ENCODE measurements at regions not wholly inside any gene's neighbourhood (a gene's known extent, or its start where the extent isn't known, plus 50 kb on each side); places are given as distances from the start of the nearest gene placed in this dataset.

DNA sequence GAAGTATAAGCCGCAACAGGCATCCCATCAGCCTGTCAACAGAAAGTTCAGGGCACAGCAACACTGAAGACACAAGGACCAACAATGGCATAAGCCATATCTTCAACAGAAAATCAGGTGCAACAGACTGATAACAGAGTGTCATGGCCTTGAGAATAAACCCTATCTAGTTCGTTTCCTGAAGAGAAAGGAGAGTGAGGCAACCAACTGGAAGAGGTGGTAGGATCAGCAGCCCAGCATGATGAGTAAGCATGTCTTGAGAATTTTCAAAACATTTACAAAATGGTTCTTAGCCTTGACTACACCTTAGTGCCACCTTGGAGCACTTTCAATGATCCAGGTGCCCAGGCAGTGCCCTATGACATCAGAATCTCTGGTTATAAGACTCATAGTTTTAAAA is 290.2 kb upstream of the SEMA3C start:
- DNase-seq (ENCODE audit: extremely low spot score): no peak
- 81% methylated on average over 2 of the region's 2 CpGs for WGBS
- intact Hi-C loops (cut with DNase I): no loop called here

DNA sequence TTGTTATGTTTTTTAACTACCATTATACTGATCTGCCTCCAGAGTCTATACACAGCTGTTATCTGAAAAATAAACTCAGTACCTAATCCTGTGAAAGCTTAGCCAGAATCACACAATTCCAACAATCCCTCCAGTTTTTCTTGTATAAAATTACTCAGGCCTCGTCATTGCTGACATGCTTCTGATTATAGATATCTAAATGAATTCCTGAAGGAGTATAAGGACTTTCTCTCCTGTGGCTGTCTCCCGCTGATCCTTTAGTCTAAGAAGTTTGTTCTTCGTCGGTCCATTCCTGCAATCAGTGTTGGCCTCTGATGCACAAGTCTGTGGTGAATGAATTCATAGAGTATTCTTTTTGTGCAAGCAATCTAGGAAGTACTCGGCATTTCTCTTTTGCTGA is 288.9 kb upstream of the SEMA3C start:
- TF ChIP-seq POLR2A (IDR thresholded peaks at IDR 0.05; ENCODE audit: low read depth) (no peak), EP300 (IDR thresholded peaks at IDR 0.05) (no peak), POLR2AphosphoS5 (IDR thresholded peaks at IDR 0.05) (no peak)
- TF ChIP-seq, protein P1, sequence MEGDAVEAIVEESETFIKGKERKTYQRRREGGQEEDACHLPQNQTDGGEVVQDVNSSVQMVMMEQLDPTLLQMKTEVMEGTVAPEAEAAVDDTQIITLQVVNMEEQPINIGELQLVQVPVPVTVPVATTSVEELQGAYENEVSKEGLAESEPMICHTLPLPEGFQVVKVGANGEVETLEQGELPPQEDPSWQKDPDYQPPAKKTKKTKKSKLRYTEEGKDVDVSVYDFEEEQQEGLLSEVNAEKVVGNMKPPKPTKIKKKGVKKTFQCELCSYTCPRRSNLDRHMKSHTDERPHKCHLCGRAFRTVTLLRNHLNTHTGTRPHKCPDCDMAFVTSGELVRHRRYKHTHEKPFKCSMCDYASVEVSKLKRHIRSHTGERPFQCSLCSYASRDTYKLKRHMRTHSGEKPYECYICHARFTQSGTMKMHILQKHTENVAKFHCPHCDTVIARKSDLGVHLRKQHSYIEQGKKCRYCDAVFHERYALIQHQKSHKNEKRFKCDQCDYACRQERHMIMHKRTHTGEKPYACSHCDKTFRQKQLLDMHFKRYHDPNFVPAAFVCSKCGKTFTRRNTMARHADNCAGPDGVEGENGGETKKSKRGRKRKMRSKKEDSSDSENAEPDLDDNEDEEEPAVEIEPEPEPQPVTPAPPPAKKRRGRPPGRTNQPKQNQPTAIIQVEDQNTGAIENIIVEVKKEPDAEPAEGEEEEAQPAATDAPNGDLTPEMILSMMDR (IDR thresholded peaks at IDR 0.05): no peak
- no peaks in the 10 kb centered on the region for H3K36me3 ChIP-seq
- H3K27me3 ChIP-seq: no peaks in the 10 kb centered on the region
- no peak overlapping the region for H3K27ac ChIP-seq (replicated peaks in 1 of 4)
- H3K4me1 ChIP-seq: peaks cover 0 to 24% (median 6%) of the 10 kb centered on the region in 4 donors
- no peaks in the 10 kb centered on the region for H3K9me3 ChIP-seq
- intact Hi-C loops (cut with DNase I): no loop called here
- H3K4me3 ChIP-seq: no peak overlapping the region
- DNase-seq (ENCODE audit: extremely low spot score): no peak
- 75% methylated on average over 5 of the region's 5 CpGs for WGBS

More for the DNA sequence above, 290.2 kb upstream of the SEMA3C start:
- H3K4me3 ChIP-seq: no peak overlapping the region
- TF ChIP-seq, protein P1 (IDR thresholded peaks at IDR 0.05): no peak
- TF ChIP-seq POLR2AphosphoS5 (IDR thresholded peaks at IDR 0.05) (no peak), EP300 (IDR thresholded peaks at IDR 0.05) (no peak), POLR2A (IDR thresholded peaks at IDR 0.05; ENCODE audit: low read depth) (no peak)
- H3K27me3 ChIP-seq: no peaks in the 10 kb centered on the region
- no peaks in the 10 kb centered on the region for H3K36me3 ChIP-seq
- no peak overlapping the region for H3K27ac ChIP-seq (replicated peaks in 1 of 4)
- H3K9me3 ChIP-seq: no peaks in the 10 kb centered on the region
- peaks cover 0 to 24% (median 6%) of the 10 kb centered on the region in 4 donors for H3K4me1 ChIP-seq

DNA sequence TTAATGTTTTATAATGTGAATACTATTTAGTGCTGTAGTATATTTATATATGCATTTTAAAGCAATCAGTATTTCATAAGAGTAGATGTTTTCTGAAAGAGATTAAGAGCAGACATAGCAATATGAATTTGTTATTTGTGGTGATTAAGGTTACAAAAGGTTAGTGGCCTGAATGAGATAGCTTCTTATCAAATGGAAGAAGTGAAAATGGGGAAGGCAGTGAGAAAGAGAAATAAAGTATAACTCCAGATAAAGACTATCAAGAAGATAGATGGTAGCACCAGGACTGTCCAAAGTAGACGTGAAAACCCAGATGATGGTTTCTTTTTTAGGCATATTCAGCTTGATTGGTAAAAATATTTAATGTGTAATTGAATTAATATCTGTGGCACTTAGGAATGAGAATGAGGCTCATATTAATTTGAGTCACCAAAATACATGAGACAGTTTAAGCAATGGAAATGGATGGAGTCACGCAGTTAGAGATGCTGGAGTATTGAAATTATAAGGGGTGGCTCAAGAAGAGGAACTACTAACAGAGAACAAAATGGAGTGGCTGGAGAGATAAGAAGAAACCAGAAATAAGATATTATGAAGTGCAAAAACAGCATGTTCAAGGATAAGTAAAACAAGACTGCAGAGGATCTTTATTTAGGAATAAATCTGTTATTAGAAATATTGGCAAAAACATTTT is 288.0 kb upstream of the SEMA3C start:
- H3K27me3 ChIP-seq: no peaks in the 10 kb centered on the region
- 85% methylated on average over 2 of the region's 2 CpGs for WGBS
- no peaks in the 10 kb centered on the region for H3K36me3 ChIP-seq
- intact Hi-C loops (cut with DNase I): no loop called here
- H3K27ac ChIP-seq (replicated peaks in 1 of 4): no peak overlapping the region
- no peak overlapping the region for H3K4me3 ChIP-seq
- DNase-seq (ENCODE audit: extremely low spot score): no peak
- peaks cover 0 to 21% (median 6%) of the 10 kb centered on the region in 4 donors for H3K4me1 ChIP-seq
- H3K9me3 ChIP-seq: no peaks in the 10 kb centered on the region
- no peak for TF ChIP-seq EP300 (IDR thresholded peaks at IDR 0.05)
- TF ChIP-seq POLR2AphosphoS5 (IDR thresholded peaks at IDR 0.05): no peak
- no peak for TF ChIP-seq POLR2A (IDR thresholded peaks at IDR 0.05; ENCODE audit: low read depth)
- TF ChIP-seq, protein P1 (IDR thresholded peaks at IDR 0.05): no peak

DNA sequence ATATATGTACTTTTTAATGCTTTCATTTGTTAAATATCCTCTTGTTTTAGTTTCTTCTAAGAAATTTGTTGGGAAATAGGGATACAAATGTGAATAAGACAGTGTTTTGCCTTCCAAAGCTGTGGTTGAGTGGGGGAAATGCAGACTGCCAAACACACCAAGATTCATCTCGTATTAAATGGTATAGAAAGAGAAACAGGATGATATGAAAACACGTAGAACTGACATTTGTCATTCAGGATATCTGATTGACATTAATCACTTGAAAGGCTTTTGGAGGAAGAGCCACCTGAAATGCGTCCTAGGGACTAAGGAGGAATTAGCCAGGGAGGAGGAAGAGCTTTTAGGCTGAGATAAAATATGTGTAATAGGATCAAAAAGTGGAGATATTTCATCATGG is 287.4 kb upstream of the SEMA3C start:
- intact Hi-C loops (cut with DNase I): no loop called here
- WGBS: 85% methylated on average over 3 of the region's 3 CpGs
- H3K36me3 ChIP-seq: no peaks in the 10 kb centered on the region

More for the DNA sequence above, 287.4 kb upstream of the SEMA3C start:
- peaks cover 0 to 15% (median 6%) of the 10 kb centered on the region in 4 donors for H3K4me1 ChIP-seq
- no peak for DNase-seq (ENCODE audit: extremely low spot score)
- no peaks in the 10 kb centered on the region for H3K27me3 ChIP-seq
- H3K4me3 ChIP-seq: no peak overlapping the region
- no peak for TF ChIP-seq POLR2A (IDR thresholded peaks at IDR 0.05; ENCODE audit: low read depth)
- TF ChIP-seq POLR2AphosphoS5 (IDR thresholded peaks at IDR 0.05): no peak
- no peak for TF ChIP-seq EP300 (IDR thresholded peaks at IDR 0.05)
- TF ChIP-seq, protein P1 (IDR thresholded peaks at IDR 0.05): no peak
- no peak overlapping the region for H3K27ac ChIP-seq (replicated peaks in 1 of 4)
- no peaks in the 10 kb centered on the region for H3K9me3 ChIP-seq

Data from esophagus muscularis mucosa (tissue), 4 donors.